Fibroblast of lung (primary cell): ENCODE measurements at regions not wholly inside any gene's neighbourhood (a gene's known extent, or its start where the extent isn't known, plus 50 kb on each side); places are given as distances from the start of the nearest gene placed in this dataset.

ENCODE experiments used
- CTCF ChIP-seq, 2 donors: IDR thresholded peaks in 1 of 2; conservative IDR thresholded peaks in 1 of 2; 1 replicate in 1 of 2; 2 replicates in 1 of 2; pipeline ENCODE4 v1.5.1; 2011 to 2012; ENCODE audit warnings: low read length in 2 of 2, control low read depth in 1 of 2, inconsistent platforms in 1 of 2, low read depth in 1 of 2, mild to moderate bottlenecking in 1 of 2
- EZH2 ChIP-seq: IDR thresholded peaks from 2 replicates; pipeline ENCODE4 v1.5.1; 2012; ENCODE audit warnings: low read length, control low read depth, mild to moderate bottlenecking; ENCODE audit errors: missing control alignments

- TF ChIP-seq CTCF (conservative IDR thresholded peaks at IDR 0.05 in 1 of 2, IDR thresholded peaks at IDR 0.05 in 1 of 2; ENCODE audit: low read depth in 1 of 2, low read length in 2 of 2) (no peak), EZH2 (no peak)
Measured at GRCh38 chr17:69972251-69972650, 102.8 kb upstream of the KCNJ16 start.
